ENCODE measurements at regions not wholly inside any gene's neighbourhood (a gene's known extent, or its start where the extent isn't known, plus 50 kb on each side); places are given as distances from the start of the nearest gene placed in this dataset.
A peak's percentile ranks its signal among the peaks of the same experiment; 100 is the strongest.
"Not testable (repeated sequence)": the region's sequence is repeated elsewhere in the genome, so short reads cannot be mapped to it uniquely, and the experiment has no call there.

DNA sequence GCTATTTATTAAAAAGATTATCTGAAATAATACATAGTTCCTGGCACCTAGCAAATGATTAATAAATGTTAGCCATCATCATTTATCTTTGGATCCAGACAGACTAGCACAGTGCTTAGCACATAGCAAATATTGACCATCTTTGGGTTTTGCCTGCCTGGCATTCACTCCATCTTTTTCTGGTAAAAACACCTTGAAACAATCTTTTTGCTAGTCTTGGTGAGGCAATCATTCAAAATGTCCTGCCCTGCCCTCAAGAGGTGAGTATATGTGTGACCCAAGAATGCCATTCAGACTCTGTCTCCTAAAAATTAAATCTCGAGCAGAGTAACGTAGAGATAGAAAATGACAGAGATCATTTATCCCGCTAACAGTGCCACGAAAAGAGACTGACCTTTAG, 78.3 kb upstream of the ZNF280D start:
- DNase-seq (ENCODE audit: low read depth, low spot score) = no peak

DNA sequence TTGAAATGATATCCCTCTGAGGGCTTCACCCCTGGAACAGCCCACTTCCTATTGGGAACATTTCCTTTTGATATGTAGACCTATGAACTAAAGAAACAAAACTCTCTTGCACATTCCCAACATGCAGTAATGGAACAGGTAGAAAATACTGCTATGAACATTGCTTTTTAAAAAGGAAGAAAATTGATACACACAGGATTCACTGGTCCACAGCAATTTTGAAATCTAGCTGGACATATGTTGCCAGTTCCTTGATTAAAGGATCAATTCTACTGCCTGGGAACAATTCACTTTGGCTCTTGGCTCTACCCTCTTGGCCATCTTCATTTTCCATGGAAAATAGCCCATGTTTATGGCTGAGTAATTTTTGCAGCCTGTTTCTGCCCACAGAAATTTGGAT, 74.9 kb upstream of the ZNF280D start:
- no peak for DNase-seq (ENCODE audit: low read depth, low spot score)

DNA sequence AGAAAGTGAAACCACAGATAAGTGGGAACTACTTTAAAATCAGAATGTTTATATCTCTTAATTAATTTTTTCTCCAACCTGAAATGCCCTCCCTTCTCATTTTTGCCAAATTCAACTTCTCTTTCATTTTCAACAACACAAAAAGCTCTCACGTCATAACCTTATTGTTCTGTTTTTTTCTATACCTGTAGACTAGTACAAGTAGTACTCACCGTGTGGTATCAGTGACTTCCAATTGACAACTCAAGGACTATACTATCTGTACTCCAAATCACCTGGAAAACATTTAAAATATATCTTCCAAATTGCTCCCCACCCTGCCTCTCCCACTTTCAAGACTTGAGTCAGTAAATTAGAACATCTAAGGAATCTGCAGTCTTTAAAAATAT, 72.8 kb upstream of the ZNF280D start:
- DNase-seq (ENCODE audit: low read depth, low spot score) = no peak

GRCh38 chr15:56805466-56806147, 72.3 kb upstream of the ZNF280D start:
- peak; percentile 66 for DNase-seq (ENCODE audit: low read depth, low spot score)

DNA sequence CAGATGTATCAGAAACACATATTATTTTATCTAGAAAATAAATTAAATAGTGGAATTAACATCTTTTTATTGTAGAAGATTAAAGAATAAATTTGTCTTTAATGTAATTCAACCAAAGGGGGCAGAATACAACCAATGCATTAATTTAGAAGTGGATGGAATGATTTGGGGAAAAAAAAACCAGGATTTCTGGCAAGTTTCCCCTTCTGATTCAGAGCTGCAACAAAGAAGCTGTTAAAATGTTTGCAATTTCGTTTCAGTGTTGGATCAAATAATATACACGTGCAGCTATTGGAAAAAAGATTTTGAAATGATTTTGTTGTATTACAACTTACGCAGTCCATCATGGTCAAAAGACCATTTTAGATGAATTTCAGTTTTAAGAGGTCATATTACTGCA, 71.6 kb upstream of the ZNF280D start:
- DNase-seq (ENCODE audit: low read depth, low spot score) = no peak

DNA sequence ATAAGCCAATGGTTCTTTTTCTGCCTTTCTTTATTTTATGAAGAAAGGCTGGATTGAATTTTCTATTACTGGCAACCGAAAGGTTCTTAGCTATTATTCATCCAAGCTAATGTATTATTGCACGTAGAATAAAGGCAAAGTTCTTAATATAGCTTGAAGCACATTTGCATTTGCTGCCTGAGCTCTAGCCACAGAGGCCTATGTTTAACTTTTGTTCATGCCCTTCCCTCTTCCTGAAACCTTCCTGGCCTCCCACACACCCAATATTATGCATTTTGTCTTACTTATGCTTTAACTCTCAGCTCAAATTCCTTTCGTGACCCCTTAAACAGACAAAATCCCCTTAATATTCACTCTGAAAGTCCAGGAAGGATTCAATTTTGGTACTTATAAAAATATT, 71.0 kb upstream of the ZNF280D start:
- DNase-seq (ENCODE audit: low read depth, low spot score) = no peak

GRCh38 chr15:56802161-56802560, 68.9 kb upstream of the ZNF280D start:
- DNase-seq (ENCODE audit: low read depth, low spot score) = no peak

DNA sequence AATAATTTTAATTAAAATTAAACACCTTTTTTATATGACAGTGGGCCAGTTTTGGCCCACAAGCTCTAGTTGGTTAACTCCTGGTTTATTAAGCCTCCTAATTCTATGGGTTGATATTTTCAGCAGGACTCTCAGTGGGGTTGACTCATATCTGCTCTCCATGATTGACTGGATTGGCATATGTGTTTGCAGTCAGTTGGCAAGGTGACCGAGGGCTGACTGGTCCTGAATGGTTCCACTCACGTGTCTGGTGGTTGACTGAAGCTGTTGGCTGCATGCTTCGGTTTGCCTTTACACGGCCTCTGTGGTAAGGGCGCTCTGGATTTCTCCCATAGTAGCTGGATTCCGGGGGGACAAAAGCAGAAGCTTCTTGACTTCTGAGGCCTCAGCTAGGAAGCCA, 65.3 kb upstream of the ZNF280D start:
- DNase-seq (ENCODE audit: low read depth, low spot score) = no peak

DNA sequence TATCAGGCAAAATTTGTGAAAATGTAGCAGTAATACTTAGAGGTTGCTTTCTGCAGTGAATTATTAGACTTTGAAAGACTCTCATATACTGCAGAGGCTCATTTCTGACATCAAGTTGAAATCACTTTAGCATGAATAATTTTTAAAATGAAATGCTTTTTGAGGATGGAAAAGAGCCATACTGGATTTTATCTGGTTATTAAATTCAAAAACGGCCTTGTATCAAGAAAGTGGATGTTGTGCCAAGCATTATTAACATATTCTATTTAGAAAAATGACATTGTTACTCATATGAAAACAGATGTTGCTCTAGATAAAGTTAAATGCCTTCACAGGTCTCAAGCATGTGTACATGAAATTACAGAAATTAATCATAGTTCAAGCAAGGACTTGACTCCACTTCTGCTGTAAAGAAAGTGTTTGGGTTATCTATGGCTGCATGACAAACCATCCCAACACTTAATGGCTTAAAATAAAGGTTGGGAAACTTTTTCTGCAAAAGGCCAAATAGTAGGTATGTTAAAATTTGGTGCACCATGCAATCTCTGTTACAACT, 64.5 kb upstream of the ZNF280D start:
- DNase-seq (ENCODE audit: low read depth, low spot score) = no peak

GRCh38 chr15:56795502-56795901, 62.2 kb upstream of the ZNF280D start:
- no peak for DNase-seq (ENCODE audit: low read depth, low spot score)

- DNase-seq (ENCODE audit: low read depth, low spot score) = no peak
These were observed 61.4 kb upstream of the ZNF280D start for GRCh38 chr15:56794553-56795329.

- DNase-seq (ENCODE audit: low read depth, low spot score) = no peak
These were observed 60.9 kb upstream of the ZNF280D start for GRCh38 chr15:56794165-56794552.

DNA sequence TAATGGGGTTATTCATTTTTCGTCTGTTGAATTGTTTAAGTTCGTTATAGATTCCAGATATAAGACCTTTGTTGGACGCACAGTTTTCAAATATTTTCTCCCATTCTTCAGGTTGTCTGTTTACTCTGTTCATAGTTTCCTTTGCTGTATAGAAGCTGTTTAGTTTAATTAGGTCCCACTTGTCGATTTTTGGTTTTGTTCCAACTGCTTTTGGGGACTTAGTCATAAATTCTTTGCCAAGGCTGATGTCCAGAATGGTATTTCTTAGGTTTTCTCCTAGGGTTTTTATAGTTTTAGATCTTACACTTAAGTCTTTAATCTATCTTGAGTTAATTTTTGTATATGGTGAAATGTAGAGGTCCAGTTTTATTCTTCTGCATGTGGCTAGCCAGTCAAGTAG, 58.9 kb upstream of the ZNF280D start:
- DNase-seq (ENCODE audit: low read depth, low spot score) = no peak

DNA sequence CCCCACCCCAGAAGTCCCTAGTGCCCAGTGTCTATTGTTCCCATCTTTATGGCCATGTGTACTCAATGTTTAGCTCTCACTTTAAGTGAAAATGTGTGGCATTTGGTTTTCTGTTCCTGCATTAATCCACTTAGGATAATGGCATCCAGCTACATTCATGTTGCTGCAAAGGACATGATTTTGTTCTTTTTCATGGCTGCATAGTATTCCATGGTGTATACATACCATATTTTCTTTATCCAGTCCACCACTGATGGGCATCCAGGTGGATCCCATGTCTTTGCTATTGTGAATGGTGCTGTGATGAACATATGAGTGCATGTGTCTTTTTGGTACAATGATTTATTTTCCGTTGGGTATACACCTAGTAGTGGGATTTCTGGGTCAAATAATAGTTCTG, 58.2 kb upstream of the ZNF280D start:
- DNase-seq (ENCODE audit: low read depth, low spot score) = not testable (repeated sequence)

DNA sequence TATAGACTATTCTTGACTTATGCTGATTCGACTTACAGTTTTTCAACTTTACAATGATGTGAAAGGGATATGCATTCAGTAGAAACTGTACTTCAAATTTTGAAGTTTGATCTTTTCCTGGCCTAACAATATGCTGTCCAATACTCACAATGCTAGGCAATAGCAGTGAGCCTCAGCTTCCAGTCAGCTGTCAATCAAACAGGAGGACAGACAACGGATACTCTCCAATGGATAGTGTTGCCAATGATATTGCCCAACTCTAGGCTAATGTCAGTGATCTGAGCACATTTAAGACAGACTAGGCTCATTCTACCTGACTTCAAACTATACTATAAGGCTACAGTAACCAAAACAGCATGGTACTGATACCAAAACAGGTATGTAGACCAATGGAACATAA, 55.0 kb upstream of the ZNF280D start:
- no peak for DNase-seq (ENCODE audit: low read depth, low spot score)

GRCh38 chr15:56786966-56787365, 53.7 kb upstream of the ZNF280D start:
- no peak for DNase-seq (ENCODE audit: low read depth, low spot score)

- DNase-seq (ENCODE audit: low read depth, low spot score) = no peak
These were observed 50.8 kb upstream of the ZNF280D start for GRCh38 chr15:56783857-56784661.

DNA sequence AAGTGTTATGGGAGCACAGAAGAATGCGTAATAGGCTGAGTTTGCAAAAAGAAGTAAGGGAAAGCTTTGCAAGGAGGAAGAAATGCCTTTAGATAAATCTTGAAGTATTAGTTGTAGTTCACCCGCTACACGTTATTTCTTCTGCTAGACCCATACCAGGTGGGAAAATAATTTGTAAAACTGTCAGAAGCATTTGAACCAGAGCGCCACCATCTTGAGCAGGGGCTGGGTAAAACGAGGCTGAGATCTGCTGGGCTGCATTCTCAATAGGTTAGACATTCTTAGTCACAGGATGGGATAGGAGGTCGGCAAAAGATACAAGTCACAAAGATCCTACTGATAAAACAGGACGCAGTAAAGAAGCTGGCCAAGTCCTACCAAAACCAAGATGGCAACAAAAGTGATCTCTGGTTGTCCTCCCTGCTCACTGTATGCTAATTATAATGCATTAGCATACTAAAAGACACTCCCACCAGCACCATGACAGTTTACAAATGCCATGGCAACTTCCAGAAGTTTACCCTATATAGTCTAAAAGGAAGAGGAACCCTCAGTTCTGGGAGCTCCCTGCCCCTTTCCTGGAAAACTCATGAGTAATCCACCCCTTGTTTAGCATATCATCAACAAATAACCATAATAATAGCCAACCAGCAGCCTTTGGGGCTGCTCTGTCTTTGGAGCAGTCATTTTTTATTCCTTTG, 50.0 kb upstream of the ZNF280D start:
- DNase-seq (ENCODE audit: low read depth, low spot score) = no peak

Data from pulmonary artery endothelial cell (primary cell).